GM12878 (cell line): ENCODE measurements at regions not wholly inside any gene's neighbourhood (a gene's known extent, or its start where the extent isn't known, plus 50 kb on each side); places are given as distances from the start of the nearest gene placed in this dataset.

ENCODE experiments used
- BACH1 ChIP-seq: fragments of 450-650 bp; IDR thresholded peaks from 2 replicates; pipeline ENCODE4 v1.6.1; 2017; ENCODE audit warnings: mild to moderate bottlenecking, borderline replicate concordance
- CEBPB ChIP-seq, 2 experiments: fragments of 150-350 bp in 1 of 2; IDR thresholded peaks; 2 replicates each; pipeline ENCODE4 v1.6.1; 2012 to 2014; ENCODE audit warnings: low read depth in 2 of 2, low read length in 2 of 2, borderline replicate concordance in 1 of 2, inconsistent platforms in 1 of 2
- IKZF1 ChIP-seq: fragments of 450-650 bp; conservative IDR thresholded peaks from 2 replicates; pipeline ENCODE4 v1.6.1; 2017; ENCODE audit warnings: antibody characterized with exemption, mild to moderate bottlenecking
- IRF4 ChIP-seq: IDR thresholded peaks from 2 replicates; pipeline ENCODE4 v1.6.1; 2011; ENCODE audit warnings: low read depth, low read length
- PRDM15 ChIP-seq: fragments of 450-650 bp; formaldehyde crosslinking; IDR thresholded peaks from 2 replicates; pipeline ENCODE4 v1.4.0; 2020; ENCODE audit warnings: mild to moderate bottlenecking, moderate library complexity
- YBX1 ChIP-seq: fragments of 450-650 bp; IDR thresholded peaks from 2 replicates; pipeline ENCODE4 v1.6.1; 2016; ENCODE audit warnings: antibody characterized with exemption
- TF ChIP-seq, protein P1 (sequence below): fragments of 450-650 bp; IDR thresholded peaks from 2 replicates; pipeline ENCODE4 v1.6.1; 2018; ENCODE audit warnings: borderline replicate concordance, mild to moderate bottlenecking; ENCODE audit not compliant: partially characterized antibody

DNA sequence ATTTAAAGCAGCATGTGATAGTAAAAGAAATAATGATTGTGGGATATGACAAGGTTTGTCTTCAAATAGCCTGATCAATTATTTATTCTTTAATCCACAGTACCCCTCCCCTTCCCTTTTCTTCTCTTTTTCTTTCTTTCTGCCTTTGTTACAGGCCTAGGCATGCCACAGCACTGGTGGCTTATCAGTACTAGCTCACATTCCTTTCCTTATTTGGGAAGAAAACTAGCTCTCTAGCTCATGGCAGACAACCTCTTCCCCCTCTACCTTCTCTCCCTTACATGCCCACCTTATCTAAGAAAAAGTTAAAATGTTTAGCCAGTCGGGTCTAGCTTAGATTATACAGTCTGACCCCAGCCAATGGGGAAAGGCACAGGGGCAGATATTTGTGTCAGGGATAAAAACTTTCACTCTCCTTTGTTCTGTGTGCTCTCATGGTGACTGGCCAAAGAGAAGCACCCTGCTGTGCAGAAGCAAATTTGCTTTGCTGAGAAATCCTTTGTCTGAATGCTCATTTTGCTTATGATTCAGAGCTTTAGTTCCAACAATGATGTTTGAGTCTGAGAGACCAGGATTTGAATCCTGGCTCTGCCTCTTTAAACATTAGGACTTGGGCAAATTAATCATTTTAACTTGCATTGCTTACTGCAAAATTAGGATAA lies 75.8 kb upstream of the CDH12 start (continued):
- TF ChIP-seq CEBPB (IDR thresholded peaks at IDR 0.05; ENCODE audit: borderline replicate concordance in 1 of 2, low read depth in 2 of 2, low read length in 2 of 2) (no peak), BACH1 (no peak), IKZF1 (no peak), IRF4 (no peak), PRDM15 (CRISPR knock-in tag) (no peak), YBX1 (no peak)
- TF ChIP-seq, protein P1, sequence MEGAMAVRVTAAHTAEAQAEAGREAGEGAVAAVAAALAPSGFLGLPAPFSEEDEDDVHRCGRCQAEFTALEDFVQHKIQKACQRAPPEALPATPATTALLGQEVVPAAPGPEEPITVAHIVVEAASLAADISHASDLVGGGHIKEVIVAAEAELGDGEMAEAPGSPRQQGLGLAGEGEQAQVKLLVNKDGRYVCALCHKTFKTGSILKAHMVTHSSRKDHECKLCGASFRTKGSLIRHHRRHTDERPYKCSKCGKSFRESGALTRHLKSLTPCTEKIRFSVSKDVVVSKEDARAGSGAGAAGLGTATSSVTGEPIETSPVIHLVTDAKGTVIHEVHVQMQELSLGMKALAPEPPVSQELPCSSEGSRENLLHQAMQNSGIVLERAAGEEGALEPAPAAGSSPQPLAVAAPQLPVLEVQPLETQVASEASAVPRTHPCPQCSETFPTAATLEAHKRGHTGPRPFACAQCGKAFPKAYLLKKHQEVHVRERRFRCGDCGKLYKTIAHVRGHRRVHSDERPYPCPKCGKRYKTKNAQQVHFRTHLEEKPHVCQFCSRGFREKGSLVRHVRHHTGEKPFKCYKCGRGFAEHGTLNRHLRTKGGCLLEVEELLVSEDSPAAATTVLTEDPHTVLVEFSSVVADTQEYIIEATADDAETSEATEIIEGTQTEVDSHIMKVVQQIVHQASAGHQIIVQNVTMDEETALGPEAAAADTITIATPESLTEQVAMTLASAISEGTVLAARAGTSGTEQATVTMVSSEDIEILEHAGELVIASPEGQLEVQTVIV, result no peak
- TF ChIP-seq, all 136 proteins: peak for 0
